ENCODE measurements at regions not wholly inside any gene's neighbourhood (a gene's known extent, or its start where the extent isn't known, plus 50 kb on each side); places are given as distances from the start of the nearest gene placed in this dataset.
A peak's percentile ranks its signal among the peaks of the same experiment; 100 is the strongest.

- ATAC-seq = no peak
- TF ChIP-seq OSR1 (CRISPR knock-in tag; IDR thresholded peaks at IDR 0.05) = no peak
- no peak for TF ChIP-seq TCF4 (CRISPR knock-in tag; IDR thresholded peaks at IDR 0.05; ENCODE audit: borderline replicate concordance)
- no peak for TF ChIP-seq TSHZ2 (CRISPR knock-in tag; IDR thresholded peaks at IDR 0.05)
These were observed 57.1 kb upstream of the OSBPL11 start for GRCh38 chr3:125652349-125652748.

DNA sequence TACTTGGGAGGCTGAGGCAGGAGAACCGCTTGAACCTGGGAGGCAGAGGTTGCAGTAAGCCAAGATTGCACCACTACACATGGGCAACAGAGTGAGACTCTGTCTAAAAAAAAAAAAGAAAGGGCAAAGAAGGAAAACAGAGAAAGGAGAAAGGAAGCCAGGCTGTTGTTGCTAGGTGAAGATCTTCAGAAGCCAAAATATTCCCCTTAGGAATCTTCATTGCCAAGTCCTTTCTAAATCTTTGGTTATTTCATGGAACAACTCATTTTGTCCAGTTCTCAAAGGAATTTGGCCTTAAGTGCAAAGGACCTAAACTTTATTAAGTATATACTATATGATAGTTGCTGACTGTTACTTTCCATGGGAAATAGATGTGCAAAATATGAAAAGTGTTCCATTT, 59.2 kb upstream of the OSBPL11 start:
- TF ChIP-seq TSHZ2 (CRISPR knock-in tag; IDR thresholded peaks at IDR 0.05) (no peak), CSDC2 (CRISPR knock-in tag; IDR thresholded peaks at IDR 0.05) (no peak), ZNF565 (CRISPR knock-in tag; conservative IDR thresholded peaks at IDR 0.05; ENCODE audit: low read depth) (no peak), OSR1 (CRISPR knock-in tag; IDR thresholded peaks at IDR 0.05) (no peak), TCF4 (CRISPR knock-in tag; IDR thresholded peaks at IDR 0.05; ENCODE audit: borderline replicate concordance) (no peak), ZFP3 (CRISPR knock-in tag; IDR thresholded peaks at IDR 0.05) (no peak), ZNF8 (CRISPR knock-in tag; IDR thresholded peaks at IDR 0.05) (no peak), BACH2 (CRISPR knock-in tag; IDR thresholded peaks at IDR 0.05; ENCODE audit: borderline replicate concordance) (no peak), POU6F1 (CRISPR knock-in tag; IDR thresholded peaks at IDR 0.05; ENCODE audit: borderline replicate concordance, low read depth) (no peak), SNAI2 (CRISPR knock-in tag; IDR thresholded peaks at IDR 0.05) (no peak), ESRRG (CRISPR knock-in tag; IDR thresholded peaks at IDR 0.05) (no peak)
- no peak for ATAC-seq

GRCh38 chr3:125662675-125663074, 67.4 kb upstream of the OSBPL11 start:
- no peak for ATAC-seq

GRCh38 chr3:125670352-125670751, 75.1 kb upstream of the OSBPL11 start:
- no peak for ATAC-seq
- TF ChIP-seq OSR1 (CRISPR knock-in tag; IDR thresholded peaks at IDR 0.05) (no peak), ISL1 (CRISPR knock-in tag; IDR thresholded peaks at IDR 0.05) (peak; percentile 54; the same call in 1 of the 2 replicates)

More at GRCh38 chr3:125662675-125663074, 67.4 kb upstream of the OSBPL11 start:
- TF ChIP-seq PATZ1 (CRISPR knock-in tag; IDR thresholded peaks at IDR 0.05; ENCODE audit: borderline replicate concordance) (no peak), RARB (CRISPR knock-in tag; IDR thresholded peaks at IDR 0.05) (no peak), CSDC2 (CRISPR knock-in tag; IDR thresholded peaks at IDR 0.05) (no peak), TOX (CRISPR knock-in tag; IDR thresholded peaks at IDR 0.05; ENCODE audit: borderline replicate concordance) (no peak), TCF4 (CRISPR knock-in tag; IDR thresholded peaks at IDR 0.05; ENCODE audit: borderline replicate concordance) (no peak)

DNA sequence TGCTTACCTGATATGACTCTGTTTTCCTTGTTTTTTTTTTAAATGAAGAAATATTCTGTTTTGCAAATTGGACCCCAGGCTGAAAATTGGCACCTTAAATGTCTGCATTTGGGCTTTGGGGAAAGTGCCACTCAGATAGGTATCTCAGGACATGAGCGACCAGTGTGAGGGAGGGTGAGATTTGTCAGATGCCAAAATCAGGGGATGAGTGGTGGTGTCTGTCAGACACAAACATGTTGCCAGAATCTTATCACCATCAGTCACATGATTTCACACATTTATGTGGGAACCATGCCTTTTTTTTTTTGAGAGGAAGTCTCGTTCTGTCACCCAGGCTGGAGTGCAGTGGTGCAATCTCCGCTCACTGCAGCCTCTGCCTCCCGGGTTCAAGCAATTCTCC, 75.6 kb upstream of the OSBPL11 start:
- TF ChIP-seq PPARA (CRISPR knock-in tag; IDR thresholded peaks at IDR 0.05; ENCODE audit: borderline replicate concordance) = no peak
- ATAC-seq = no peak
